ENCODE measurements at regions not wholly inside any gene's neighbourhood (a gene's known extent, or its start where the extent isn't known, plus 50 kb on each side); places are given as distances from the start of the nearest gene placed in this dataset.
"Not testable (repeated sequence)": the region's sequence is repeated elsewhere in the genome, so short reads cannot be mapped to it uniquely, and the experiment has no call there.

DNA sequence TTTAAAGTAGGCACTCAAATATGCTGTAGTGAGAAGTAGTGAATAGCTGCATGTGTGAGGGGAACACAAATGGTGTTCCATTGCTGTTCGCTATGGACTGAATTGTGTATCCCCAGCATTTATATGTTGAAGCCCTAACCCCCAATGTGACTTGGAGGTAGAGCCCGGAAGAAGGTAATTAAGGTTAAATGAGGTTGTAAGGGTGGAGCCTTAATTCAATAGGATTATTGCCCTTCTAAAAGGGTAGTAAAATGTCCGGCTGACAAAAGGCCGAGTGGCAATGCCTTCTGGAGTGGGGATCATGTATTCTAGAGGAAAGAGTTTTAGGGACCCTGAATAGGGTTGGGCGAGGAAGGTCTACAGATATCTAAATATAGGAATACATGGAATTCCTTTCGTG is 168.9 kb upstream of the NUDT10 start:
- DNase-seq: no peak
- in situ Hi-C loops (cut with HindIII; ENCODE audit: low pct_ligation_motif_present, low sequenced_read_pairs): no loop called here
- Histone ChIP-seq H3K4me3 (ENCODE audit: low read depth, low read length) (no peak overlapping the region), H3K27me3 (replicated peaks) (no peaks in the 10 kb centered on the region), H3K27ac (no peak overlapping the region), H3K36me3 (replicated peaks) (no peaks in the 10 kb centered on the region)
- TF ChIP-seq, protein P1, sequence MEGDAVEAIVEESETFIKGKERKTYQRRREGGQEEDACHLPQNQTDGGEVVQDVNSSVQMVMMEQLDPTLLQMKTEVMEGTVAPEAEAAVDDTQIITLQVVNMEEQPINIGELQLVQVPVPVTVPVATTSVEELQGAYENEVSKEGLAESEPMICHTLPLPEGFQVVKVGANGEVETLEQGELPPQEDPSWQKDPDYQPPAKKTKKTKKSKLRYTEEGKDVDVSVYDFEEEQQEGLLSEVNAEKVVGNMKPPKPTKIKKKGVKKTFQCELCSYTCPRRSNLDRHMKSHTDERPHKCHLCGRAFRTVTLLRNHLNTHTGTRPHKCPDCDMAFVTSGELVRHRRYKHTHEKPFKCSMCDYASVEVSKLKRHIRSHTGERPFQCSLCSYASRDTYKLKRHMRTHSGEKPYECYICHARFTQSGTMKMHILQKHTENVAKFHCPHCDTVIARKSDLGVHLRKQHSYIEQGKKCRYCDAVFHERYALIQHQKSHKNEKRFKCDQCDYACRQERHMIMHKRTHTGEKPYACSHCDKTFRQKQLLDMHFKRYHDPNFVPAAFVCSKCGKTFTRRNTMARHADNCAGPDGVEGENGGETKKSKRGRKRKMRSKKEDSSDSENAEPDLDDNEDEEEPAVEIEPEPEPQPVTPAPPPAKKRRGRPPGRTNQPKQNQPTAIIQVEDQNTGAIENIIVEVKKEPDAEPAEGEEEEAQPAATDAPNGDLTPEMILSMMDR (IDR thresholded peaks at IDR 0.05; ENCODE audit: low read depth, low read length, missing control alignments): no peak

DNA sequence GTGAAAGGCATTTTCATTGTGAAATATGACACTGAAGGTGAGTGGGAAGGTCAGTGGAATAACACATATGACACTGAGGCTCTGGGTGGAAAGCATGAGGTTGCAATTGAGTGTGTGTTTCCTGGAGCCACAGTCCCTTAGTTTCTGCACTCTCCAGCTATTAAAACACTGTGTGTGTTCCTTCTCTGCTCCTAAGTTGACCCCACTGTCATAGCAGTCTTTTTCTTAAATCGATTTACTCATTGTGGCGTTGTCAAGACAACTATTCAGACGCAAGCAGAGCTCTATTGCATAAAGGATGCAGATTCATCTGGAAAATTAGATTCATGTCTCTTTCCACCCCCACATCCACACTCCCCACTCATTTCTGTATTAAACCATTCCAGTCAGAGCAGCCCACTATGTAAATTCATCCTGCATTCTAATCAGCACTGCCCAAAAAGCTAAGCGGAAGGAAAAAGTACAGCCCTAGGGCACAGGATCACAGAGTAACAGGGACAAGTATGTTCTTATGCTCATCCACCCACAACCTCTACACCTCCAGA is 154.2 kb upstream of the NUDT10 start:
- H3K36me3 ChIP-seq (replicated peaks); H3K4me3 ChIP-seq (ENCODE audit: low read depth, low read length); in situ Hi-C loops (cut with HindIII; ENCODE audit: low pct_ligation_motif_present, low sequenced_read_pairs); DNase-seq; H3K27me3 ChIP-seq (replicated peaks); H3K27ac ChIP-seq: not testable (repeated sequence)

DNA sequence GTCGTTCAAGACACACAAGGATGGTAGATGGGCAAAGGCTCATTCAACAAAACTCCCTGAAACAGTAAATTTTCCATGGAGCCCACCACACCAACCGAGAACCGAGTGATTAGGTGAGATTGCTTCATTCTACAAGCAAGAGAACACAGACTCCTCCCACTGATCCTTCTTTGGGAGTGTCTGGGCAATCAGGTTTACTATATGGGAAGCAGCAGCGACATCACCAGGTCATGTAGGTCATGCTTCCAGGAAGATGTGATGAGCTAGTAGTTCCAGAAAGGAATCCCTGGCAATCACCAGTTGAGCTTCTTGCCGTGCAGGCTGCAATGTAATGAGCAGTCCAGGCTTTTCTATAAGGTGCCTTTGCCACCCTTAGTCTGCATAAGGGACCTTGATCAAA is 152.8 kb upstream of the NUDT10 start:
- H3K36me3 ChIP-seq (replicated peaks); H3K4me3 ChIP-seq (ENCODE audit: low read depth, low read length); H3K27ac ChIP-seq; H3K27me3 ChIP-seq (replicated peaks); DNase-seq; in situ Hi-C loops (cut with HindIII; ENCODE audit: low pct_ligation_motif_present, low sequenced_read_pairs): not testable (repeated sequence)

DNA sequence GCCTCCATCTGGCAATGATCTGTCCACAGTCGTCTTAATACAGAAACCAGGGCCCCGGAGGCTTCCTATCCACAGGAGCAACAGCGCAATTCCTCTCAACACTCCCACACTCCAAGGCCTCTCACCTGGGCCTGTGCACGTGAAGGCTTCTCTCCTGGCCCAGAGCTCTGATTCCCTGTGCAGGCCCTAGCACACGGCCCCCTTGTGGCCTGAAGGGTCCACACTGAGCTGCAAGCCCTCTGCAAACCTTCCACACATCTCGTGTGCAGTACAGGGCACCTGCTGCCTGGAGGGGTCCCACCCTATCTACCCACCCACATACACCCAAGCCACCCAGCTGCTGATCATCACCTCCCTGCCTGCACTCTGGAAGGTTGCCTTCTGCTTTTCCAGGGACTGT is 150.1 kb upstream of the NUDT10 start:
- Histone ChIP-seq H3K36me3 (replicated peaks) (no peaks in the 10 kb centered on the region), H3K27ac (no peak overlapping the region), H3K27me3 (replicated peaks) (no peaks in the 10 kb centered on the region), H3K4me3 (ENCODE audit: low read depth, low read length) (no peak overlapping the region)
- DNase-seq: no peak
- TF ChIP-seq, protein P1 (IDR thresholded peaks at IDR 0.05; ENCODE audit: low read depth, low read length, missing control alignments): no peak
- in situ Hi-C loops (cut with HindIII; ENCODE audit: low pct_ligation_motif_present, low sequenced_read_pairs): no loop called here

DNA sequence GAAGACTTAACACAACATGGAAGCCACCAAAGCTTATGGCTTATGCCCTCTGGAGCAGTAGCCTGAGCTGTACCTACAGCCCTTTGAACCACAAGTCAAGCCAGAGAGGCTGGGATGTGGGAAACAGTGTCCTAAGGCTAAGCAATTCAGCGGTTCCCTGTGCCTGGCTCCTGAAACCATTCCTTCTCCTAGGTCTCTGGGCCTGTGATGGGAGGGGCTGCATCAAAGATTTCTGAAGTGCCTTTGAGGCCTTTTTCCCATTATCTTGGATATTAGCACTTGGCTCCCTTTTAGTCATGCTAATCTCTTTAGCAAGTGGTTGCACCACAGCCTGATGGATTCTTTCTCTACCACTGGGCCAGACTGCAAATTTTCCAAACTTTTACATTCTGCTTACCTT is 140.5 kb upstream of the NUDT10 start:
- no peaks in the 10 kb centered on the region for H3K36me3 ChIP-seq (replicated peaks)
- in situ Hi-C loops (cut with HindIII; ENCODE audit: low pct_ligation_motif_present, low sequenced_read_pairs): no loop called here
- H3K27me3 ChIP-seq (replicated peaks): no peaks in the 10 kb centered on the region
- H3K27ac ChIP-seq: no peak overlapping the region
- H3K4me3 ChIP-seq (ENCODE audit: low read depth, low read length): no peak overlapping the region
- DNase-seq: no peak
- TF ChIP-seq, protein P1 (IDR thresholded peaks at IDR 0.05; ENCODE audit: low read depth, low read length, missing control alignments): no peak

DNA sequence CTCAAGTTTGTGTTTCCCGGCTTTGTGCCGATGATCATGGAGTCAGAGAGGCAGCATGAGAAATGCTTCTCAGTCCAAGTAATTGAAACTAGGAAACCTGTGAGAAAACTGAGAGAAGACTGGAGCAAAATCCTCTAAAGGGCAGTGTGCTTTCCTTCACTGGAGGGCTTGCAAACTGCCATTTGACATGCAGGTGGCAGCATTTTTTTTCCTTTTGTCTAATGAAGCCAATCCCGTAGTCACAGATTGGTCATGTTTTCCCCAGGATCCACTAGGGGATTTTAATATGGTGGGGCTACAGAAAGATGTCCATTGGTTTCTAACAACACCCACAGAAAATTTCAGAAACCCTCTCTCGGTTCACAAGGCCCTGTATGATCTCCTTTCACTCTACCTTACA is 117.4 kb upstream of the NUDT10 start:
- no peak overlapping the region for H3K27ac ChIP-seq
- DNase-seq: no peak
- H3K4me3 ChIP-seq (ENCODE audit: low read depth, low read length): no peak overlapping the region
- in situ Hi-C loops (cut with HindIII; ENCODE audit: low pct_ligation_motif_present, low sequenced_read_pairs): no loop called here
- no peaks in the 10 kb centered on the region for H3K27me3 ChIP-seq (replicated peaks)
- no peaks in the 10 kb centered on the region for H3K36me3 ChIP-seq (replicated peaks)
- TF ChIP-seq, protein P1 (IDR thresholded peaks at IDR 0.05; ENCODE audit: low read depth, low read length, missing control alignments): no peak

DNA sequence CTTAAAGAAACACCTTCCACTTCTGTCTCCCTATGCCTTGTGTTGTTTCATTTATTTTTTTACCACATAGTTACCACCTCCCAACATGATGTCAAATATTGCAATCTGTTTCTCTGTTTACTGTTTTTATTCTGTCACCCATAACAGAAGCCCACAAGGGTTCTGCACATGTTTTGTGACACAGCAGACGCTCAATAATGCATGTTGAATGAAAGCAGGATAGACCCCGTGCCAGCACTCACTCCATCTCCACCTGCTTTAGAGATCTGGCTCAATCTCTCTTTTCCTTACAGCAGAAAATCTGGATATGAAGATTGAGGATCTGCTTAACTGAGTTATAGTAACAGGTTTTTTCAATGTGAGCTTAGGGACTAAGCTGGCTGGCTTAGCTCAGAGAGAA is 116.8 kb upstream of the NUDT10 start:
- TF ChIP-seq, protein P1 (IDR thresholded peaks at IDR 0.05; ENCODE audit: low read depth, low read length, missing control alignments): no peak
- Histone ChIP-seq H3K36me3 (replicated peaks) (no peaks in the 10 kb centered on the region), H3K27me3 (replicated peaks) (no peaks in the 10 kb centered on the region), H3K27ac (no peak overlapping the region), H3K4me3 (ENCODE audit: low read depth, low read length) (no peak overlapping the region)
- no peak for DNase-seq
- in situ Hi-C loops (cut with HindIII; ENCODE audit: low pct_ligation_motif_present, low sequenced_read_pairs): no loop called here

Data from brain microvascular endothelial cell (primary cell).